Daoy (cell line): ENCODE measurements at regions not wholly inside any gene's neighbourhood (a gene's known extent, or its start where the extent isn't known, plus 50 kb on each side); places are given as distances from the start of the nearest gene placed in this dataset.
"Not testable (repeated sequence)": the region's sequence is repeated elsewhere in the genome, so short reads cannot be mapped to it uniquely, and the experiment has no call there.

Experiments used
- DNase-seq: peaks from one replicate; pipeline ENCODE4 v3.0.0-alpha.2; 2015; ENCODE audit warnings: low read depth

DNA sequence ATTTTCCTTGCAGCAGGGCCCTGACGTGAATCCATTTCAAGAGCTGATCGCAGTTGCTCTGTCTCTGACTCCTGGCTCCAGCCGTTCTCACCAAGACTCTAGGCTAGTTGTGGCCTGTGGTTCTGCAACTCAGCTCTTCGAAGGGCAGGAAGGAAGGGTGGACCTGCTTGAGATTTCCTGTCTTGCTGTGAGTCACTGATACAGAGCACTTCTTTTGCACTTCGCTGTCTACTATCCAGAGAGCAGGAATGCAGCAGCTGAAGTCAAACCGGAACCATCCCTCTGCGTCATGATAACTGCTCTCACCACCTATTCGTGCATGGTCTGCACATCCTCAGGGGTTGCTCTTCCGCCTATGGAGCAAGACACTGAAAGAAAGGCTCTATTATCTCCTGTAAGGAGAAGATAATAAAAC lies 59.7 kb downstream of the RAP2B start:
- peak; percentile 96 for DNase-seq

DNA sequence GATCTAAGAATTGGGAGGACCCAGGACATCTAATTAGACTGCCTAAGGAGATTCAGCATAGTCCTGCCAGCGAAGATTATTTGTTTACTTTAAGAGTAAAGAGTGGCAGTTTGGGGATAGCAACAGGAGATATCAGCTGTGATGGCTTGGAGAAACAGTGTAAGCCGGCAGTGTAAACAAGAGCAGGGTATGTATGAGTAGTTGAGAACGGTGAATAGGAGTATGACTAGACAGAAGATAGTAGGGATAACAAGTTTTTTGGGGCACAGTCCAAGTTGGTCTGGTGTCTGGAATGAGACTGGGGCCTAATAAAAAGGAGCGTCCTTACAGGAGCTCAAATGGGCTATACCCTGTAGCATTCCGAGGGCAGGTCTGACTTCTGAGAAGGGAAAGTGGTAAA lies 64.9 kb downstream of the RAP2B start:
- DNase-seq: not testable (repeated sequence)

DNA sequence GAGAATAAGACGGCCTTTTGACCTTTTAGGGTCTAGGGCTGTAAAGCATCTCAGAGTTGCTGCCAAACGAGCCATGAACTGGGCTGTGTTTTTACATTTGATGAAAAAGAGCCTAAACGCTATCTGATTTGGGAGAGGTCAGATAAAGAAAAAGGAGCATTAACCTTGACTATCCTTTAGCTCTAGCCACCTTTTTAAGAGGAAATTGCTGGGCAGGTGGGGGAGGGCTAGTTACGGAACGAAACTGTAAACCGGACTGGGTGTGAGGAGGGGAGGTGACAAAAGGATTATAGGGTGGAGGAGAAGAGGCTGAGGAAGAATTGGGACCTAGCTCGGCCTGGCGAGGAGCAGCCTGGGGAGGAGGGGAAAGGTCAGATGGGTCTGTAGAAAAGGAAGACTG lies 68.4 kb downstream of the RAP2B start:
- not testable (repeated sequence) for DNase-seq

DNA sequence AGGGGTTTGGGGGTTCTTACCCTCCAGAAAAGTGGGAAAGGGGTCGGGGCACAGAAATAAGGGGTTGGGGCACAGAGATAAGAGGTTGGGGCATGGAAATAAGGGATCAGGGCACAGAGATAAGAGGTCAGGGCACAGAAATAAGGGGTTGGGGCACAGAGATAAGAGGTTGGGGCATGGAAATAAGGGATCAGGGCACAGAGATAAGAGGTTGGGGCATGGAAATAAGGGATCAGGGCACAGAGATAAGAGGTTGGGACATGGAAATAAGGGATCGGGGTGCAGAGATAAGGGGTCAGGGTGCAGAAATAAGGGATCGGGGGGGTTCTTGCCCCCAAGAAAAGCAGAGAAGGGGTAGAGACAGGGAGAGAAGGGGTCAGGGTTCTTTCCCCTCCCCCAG lies 69.2 kb downstream of the RAP2B start:
- DNase-seq: not testable (repeated sequence)

DNA sequence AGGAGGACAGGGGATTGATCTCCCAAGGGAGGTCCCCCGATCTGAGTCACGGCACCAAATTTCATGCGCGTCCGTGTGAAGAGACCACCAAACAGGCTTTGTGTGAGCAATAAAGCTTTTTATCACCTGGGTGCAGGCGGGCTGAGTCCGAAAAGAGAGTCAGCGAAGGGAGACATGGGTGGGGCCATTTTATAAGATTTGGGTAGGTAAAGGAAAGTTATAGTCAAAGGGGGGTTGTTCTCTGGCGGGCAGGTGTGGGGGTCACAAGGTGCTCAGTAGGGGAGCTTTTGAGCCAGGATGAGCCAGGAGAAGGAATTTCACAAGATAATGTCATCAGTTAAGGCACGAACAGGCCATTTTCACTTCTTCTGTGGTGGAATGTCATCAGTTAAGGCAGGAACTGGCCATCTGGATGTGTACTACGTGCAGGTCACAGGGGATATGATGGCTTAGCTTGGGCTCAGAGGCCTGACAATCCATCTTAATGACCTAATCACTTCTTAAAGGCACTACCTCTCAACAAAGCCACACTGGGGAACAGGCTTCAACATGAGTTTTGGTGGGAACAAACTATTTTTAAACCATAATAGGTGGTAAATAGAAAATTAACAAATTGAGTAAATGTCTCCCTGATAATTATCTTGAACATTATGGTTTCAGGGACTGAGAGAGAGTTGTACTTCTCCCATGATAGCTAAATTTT lies 70.2 kb downstream of the RAP2B start:
- not testable (repeated sequence) for DNase-seq

DNA sequence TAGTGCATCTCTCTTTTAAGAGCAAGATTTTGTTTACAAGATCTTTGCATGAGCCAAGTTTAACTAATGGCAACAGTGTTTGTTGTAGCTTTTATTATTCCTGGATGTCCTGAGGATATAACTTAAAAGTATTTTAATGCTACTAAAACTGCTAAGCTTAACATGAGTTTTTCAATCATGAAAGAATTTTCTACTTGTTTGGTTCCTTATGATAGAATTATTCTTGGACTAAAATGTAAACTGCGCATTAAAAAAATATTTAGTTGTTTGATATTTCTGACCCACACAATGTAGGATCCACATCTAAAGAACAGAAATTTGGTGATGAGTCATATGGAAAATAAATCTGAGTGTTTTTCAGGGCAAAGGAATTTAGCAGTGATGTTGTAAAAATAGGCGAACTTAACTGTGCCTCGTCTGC lies 70.8 kb downstream of the RAP2B start:
- DNase-seq: no peak

DNA sequence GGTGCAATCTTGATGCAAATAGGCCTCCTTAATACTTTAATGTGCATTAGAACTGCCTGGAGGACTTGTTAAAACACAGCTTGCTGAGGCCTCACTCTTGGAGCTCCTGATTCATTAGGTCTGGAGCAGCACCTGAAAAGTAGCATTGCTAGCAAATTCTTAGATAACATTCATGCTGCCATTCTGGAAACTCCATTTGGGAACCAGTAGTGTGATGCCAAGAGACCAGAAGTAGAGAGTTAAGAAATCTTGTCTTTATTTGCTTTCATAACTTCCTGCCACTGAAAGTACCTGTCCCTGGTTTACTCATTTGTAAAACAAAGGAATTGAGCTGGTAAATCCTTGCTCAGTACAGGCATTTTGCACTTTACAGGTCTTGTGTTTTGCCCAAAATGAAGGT lies 72.0 kb downstream of the RAP2B start:
- DNase-seq: no peak

DNA sequence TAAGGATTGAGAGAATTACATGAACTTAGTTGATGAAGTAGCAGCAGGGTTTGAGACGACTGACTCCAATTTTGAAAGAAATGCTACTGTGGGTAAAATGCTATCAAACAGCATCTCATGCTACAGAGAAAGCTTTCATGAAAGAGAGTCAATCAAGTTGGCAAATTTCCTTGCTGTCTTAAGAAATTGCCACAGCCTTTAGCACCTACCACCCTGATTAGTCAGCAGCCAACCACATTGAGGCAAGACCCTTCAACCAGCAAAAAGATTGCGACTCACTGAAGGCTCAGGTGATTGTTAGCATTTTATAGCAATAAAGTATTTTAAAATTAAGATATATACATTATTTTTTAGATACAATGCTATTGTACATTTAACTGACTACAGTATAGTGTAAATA lies 80.9 kb downstream of the RAP2B start:
- DNase-seq: no peak

DNA sequence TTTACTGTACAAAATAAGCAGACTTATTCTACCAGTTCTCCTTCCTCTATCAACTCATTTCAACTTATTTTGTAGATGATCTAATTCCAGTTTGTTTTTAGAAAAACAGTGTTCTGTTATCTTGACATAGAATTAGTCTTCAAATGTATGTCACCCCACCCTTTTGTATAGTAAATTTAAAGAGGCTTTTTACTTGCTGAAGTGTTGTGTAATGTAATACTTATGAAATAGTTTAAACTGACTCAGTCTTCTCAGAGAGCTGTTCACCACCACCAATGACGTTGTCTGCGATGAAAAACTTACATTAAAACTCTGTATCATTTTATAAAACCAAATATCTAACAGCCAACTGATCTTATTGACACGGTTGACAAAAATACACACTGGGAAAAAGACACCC lies 82.9 kb downstream of the RAP2B start:
- no peak for DNase-seq

DNA sequence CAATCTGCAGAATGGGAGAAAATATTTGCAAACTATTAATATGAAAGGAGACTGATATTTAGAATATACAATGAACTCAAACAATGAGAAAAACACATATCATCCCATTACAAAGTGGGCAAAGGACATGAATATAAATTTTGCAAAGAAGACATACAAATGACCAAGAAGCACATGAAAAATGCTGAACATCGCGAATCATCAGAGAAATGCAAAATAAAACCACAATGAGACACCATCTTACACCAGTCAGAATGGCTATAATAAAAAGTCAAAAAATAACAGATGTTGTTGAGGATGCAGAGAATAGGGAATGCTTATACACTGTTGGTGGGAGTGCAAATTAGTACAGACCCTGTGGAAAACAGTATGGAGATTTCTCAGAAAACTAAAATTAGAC lies 83.6 kb downstream of the RAP2B start:
- no peak for DNase-seq

DNA sequence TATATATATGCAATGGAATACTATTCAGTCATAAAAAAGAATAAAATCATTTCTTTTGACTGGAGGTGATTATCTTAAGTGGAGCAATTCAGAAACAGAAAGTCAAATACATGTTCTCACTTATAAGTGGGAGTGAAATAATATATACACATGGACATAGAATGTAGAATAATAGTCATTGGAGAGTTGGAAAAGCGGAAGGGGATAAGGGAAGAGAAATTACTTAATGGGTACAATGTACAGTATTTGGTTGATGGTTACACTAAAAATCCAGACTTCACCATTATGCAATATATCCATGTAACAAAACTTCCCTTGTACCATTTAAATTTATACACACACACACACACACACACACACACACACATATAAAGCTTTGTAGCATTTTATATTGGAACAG lies 84.3 kb downstream of the RAP2B start:
- no peak for DNase-seq

DNA sequence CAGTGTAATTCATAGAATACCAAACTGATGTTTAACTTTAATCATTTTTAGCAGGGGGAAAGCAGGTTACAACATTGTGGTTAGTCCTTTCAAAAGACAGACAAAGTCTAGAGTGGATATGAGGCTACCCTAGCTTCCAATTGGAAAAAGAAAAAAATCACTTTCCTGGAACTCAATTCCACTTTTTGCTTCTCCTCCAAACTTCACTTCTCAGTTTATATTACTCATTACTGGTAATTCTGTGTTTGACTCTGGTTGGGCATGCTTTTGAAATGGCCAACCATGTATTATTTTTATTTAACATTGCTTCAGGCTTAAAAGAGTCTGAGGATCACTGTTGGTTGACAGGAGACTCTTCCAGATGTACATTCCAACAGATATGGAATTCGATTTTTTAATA lies 84.8 kb downstream of the RAP2B start:
- no peak for DNase-seq

DNA sequence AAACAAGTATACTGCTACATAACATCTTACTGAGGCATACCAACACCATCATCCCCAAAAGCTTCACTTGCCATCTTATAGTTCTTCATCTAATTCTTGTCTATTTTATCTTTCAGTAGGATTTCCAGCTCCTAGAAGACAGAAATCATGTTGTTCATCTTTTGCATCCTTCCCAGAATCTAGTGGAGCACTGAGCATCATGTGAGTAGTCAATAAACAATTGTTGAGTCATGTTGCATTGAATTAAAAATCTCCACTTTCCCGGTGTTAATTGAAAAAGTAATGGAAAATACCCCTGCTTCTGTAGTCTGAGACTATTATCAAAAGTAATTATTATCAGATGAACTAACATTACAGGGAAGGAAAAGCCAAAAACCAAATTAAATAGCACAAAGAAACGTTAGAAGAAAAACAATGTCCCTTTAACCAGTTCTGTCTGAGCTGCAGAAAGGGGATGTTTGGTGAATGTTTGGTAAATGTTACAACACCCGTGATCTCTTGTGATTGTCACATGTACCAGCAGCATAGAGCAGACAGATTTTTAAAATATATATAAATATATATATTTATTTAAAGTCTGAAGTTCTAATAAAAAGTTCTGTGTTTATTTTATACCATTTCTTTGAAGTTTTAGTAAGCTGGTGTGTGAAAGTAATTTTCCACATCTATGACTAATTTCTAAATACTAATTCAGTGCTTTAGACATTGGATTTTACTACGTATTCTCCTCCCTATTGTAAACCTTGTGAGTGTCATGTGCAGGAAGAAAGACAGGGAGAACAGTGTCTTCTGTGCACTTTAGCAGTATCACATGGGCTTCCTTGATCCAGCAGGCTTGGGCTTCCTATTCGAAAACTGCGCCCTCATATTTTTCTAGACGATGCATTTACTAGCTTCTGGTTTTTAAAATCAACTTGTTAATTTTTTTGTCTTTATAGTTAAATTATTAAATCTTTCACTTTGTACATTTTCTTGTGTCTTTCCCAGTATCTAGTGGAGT lies 85.6 kb downstream of the RAP2B start:
- no peak for DNase-seq

DNA sequence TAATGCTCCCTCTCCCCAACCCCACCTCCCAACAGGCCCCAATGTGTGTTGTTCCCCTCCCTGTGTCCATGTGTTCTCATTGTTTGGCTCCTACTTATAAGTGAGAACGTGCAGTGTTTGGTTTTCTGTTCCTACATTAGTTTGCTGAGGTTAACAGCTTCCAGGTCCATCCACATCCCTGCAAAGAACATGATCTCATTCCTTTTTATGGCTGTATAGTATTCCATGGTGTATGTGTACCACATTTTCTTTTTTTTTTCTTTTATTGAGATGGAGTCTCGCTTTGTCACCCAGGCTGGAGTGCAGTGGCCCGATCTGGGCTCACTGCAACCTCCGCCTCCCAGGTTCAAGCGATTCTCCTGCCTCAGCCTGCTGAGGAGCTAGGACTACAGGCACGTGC lies 86.8 kb downstream of the RAP2B start:
- DNase-seq: not testable (repeated sequence)

DNA sequence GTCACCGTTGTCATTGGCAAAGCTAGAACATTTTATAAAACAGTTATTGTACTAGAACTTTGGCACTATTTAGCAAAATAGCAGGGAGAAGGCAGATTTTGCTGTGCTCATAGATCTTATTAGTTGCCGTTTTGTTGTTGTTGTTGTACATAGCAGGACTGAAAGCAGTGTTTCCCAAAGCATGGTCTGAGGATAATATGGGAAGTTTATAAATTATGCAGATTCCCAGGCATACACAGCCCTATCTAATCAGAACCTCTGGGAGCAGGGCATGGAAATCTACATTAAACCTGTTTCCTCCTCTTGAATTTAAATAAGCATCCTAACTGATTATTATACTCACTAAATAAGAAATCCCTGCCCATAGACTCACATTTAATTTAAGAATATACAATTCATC lies 87.9 kb downstream of the RAP2B start:
- DNase-seq: no peak

DNA sequence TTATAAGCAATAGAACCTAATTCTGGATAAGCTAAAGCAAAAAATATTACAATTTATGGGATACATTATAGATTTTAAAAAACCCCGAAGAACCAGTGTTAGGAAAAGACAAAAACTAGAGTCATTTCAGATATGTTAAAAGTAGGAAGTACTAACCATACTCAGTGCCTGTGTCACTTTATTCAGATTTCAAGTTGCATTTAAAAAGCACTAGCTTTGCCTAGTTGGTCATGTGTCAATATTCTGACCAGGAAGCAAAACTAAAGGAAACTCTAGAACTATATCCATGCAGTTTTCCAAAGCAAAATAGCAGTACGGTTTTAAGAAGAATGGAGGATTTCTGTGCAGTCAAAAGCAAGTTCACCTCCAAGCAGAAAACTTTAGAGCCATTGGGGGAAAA lies 88.4 kb downstream of the RAP2B start:
- no peak for DNase-seq

DNA sequence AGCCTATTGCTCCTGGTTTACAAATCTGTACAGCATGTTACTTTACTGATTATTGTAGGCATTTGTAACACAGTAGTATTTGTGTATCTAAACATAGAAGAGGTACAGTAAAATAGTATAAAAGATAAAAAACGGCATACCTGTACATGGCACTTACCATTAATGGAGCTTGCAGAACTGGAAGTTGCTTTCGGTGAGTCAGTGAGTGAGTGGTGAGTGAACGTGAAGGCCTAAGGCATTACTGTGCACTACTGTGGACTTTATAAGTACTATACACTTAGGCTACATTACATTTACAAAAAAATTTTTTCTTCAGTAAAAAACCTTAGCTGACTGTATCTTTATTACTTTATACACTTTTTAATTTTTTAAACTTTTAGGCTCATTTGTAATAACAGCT lies 90.9 kb downstream of the RAP2B start:
- peak; percentile 30 for DNase-seq

DNA sequence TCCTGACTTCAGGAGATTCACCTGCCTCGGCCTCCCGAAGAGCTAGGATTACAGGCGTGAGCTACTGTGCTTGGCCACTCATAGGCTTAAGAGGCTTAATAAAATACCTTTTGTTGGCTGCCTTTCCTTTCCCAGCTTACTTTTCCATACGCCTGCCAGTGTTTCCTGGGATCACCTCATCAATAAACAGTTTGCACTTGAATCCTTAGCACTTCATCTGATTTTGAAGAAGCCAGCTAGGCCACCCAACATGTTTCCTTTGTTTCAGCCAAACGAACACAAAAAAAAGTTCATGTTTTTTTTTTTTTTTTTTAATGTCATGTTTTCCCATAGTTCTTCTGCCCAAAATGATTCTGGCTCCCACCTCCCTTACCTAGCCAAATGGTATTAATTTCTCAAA lies 92.3 kb downstream of the RAP2B start:
- DNase-seq: no peak

DNA sequence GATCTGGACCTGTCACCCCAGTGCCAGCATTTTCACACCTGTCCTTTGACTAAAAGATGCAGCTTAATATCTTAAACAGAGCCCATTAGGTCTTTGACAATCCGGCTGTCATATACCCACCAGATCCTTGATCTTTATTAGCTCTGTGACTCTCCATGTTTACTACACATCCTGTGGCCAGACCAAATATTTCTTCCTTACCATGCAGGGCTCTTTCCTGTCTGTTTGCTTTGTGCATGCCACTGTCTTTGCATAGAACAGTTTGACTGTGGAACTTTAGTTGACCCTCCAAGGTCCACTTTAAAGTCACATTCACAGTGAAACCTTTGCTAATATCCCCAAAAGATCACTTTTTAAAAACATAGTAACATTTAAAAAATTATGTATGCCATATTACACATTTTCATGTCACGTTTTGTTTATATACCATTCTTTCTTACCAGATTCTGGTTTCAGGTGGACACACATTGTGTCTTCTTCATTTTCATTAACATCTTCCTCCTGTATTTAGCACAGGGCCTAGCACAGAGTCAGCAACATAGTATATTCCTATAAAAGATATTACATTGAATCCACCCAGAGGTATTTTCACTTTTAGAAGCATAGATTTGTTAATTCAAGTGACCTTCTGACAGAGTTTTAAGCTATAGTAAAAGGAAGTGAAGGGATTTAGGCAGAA lies 95.8 kb downstream of the RAP2B start:
- DNase-seq: no peak

DNA sequence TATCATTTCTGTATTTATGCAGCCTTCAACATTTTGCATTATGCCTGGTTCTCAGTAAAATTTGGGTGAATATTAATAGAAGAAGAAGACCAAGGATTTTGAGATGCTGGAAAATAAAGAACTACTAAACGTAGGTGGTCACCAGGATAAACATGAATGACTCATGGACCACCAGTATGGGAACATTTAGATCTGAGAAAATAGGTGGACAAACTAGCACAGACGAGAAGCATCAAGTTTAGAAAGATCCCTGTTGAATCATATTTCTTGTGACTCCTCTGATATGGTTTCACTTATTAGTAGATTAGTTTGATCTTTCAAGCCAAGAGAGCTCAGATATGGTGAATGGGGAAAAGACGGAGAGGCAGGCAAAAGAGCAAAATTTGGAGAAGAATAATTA lies 97.9 kb downstream of the RAP2B start:
- DNase-seq: no peak

DNA sequence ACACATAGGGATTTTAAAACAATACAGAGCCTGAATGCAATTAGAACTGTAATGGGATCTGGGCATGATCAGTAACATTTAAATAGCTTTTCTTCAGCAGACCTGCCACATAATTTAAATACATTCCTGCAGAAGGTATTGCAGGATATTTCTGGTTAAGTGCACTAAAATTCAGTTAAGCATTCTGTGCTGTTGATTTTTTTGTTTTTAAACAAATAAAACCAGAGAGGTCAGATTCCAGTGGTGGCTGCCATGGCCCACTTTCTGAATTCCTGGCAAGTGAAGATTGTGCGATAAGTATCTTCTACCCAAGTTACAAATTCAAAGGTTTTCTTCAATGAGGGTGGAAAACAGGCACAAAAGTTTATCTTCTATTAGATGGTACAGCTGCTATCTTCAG lies 98.7 kb downstream of the RAP2B start:
- no peak for DNase-seq

DNA sequence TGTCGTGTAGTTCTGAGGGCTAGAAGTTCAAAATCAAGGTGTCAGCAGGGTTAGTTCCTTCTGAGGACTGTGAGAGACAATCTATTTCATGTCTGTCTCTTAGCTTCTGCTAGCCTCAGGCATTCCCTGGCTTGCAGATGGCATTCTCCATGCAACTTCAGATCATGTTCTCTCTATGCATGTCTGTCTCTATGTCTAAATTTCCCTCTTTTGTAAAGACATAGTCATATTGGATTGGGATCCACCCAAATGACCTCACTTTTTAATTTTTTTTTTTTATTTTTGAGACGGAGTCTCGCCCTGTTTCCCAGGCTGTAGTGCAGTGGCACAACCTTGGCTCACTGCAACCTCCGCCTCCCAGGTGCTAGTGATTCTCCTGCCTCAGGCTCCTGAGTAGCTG lies 104.6 kb downstream of the RAP2B start:
- DNase-seq: no peak
